CD14-positive monocyte (primary cell): ENCODE measurements at regions not wholly inside any gene's neighbourhood (a gene's known extent, or its start where the extent isn't known, plus 50 kb on each side); places are given as distances from the start of the nearest gene placed in this dataset.

Source experiments
- DNase-seq, 3 donors: peaks; one replicate each; pipeline ENCODE4 v3.0.0-alpha.2; 2011 to 2022
- H2AFZ ChIP-seq: 2 replicates; pipeline ENCODE4 v1.6.0; 2012; ENCODE audit warnings: mild to moderate bottlenecking, low read depth, low read length, inconsistent platforms; ENCODE audit not compliant: insufficient read depth, poor library complexity, severe bottlenecking
- H3K27ac ChIP-seq, 2 donors: 1 replicate in 1 of 2; 2 replicates in 1 of 2; pipeline ENCODE4 v1.5.1; 2012 to 2013; ENCODE audit warnings: low read length in 2 of 2, control low read depth in 1 of 2, inconsistent platforms in 1 of 2, low read depth in 1 of 2, mild to moderate bottlenecking in 1 of 2
- H3K27me3 ChIP-seq, 2 donors: one replicate each; pipeline versions ENCODE4 v1.6.0 to v1.6.1; 2011 to 2013; ENCODE audit warnings: low read length in 2 of 2; ENCODE audit not compliant: control insufficient read depth in 2 of 2, insufficient read depth in 2 of 2
- H3K36me3 ChIP-seq, 2 donors: replicated peaks in 1 of 2; 1 replicate in 1 of 2; 2 replicates in 1 of 2; pipeline versions ENCODE4 v1.5.1 to v1.6.1; 2012 to 2013; ENCODE audit warnings: low read length in 2 of 2, control low read depth in 1 of 2, inconsistent platforms in 1 of 2, mild to moderate bottlenecking in 1 of 2; ENCODE audit not compliant: insufficient read depth in 2 of 2, control insufficient read depth in 1 of 2
- H3K4me1 ChIP-seq, 2 donors: 1 replicate in 1 of 2; 2 replicates in 1 of 2; pipeline versions ENCODE4 v1.5.1 to v1.6.1; 2012 to 2013; ENCODE audit warnings: low read length in 2 of 2, control low read depth in 1 of 2, inconsistent platforms in 1 of 2, mild to moderate bottlenecking in 1 of 2, moderate library complexity in 1 of 2; ENCODE audit not compliant: insufficient read depth in 2 of 2, control insufficient read depth in 1 of 2
- H3K4me2 ChIP-seq: replicated peaks from 2 replicates; pipeline ENCODE3; 2012; ENCODE audit warnings: low read length, moderate library complexity, mild to moderate bottlenecking; ENCODE audit not compliant: poor library complexity, severe bottlenecking; ENCODE audit errors: extremely low read depth
- H3K4me3 ChIP-seq, 3 experiments: fragments of 200-600 bp in 1 of 3; sonication (generic) in 1 of 3; replicated peaks in 1 of 3; 1 replicate in 2 of 3; 2 replicates in 1 of 3; pipeline ENCODE4 v1.5.1; 2011 to 2013; ENCODE audit warnings: low read length in 3 of 3, mild to moderate bottlenecking in 3 of 3, control low read depth in 2 of 3, low read depth in 2 of 3, inconsistent platforms in 1 of 3, moderate library complexity in 1 of 3
- H3K79me2 ChIP-seq: 2 replicates; pipeline ENCODE4 v1.6.0; 2012; ENCODE audit warnings: mild to moderate bottlenecking, control low read depth, inconsistent platforms, low read length, moderate library complexity; ENCODE audit not compliant: insufficient read depth
- H3K9ac ChIP-seq: 2 replicates; pipeline ENCODE4 v1.6.0; 2017; ENCODE audit warnings: low read length, mild to moderate bottlenecking; ENCODE audit not compliant: insufficient read depth, poor library complexity, severe bottlenecking
- H3K9me3 ChIP-seq, 2 donors: replicated peaks in 1 of 2; 1 replicate in 1 of 2; 2 replicates in 1 of 2; pipeline versions ENCODE4 v1.5.1 to v1.6.1; 2012 to 2013; ENCODE audit warnings: low read length in 2 of 2, control low read depth in 1 of 2; ENCODE audit not compliant: control insufficient read depth in 1 of 2, insufficient read depth in 1 of 2
- H4K20me1 ChIP-seq: 2 replicates; pipeline ENCODE4 v1.6.0; 2012; ENCODE audit warnings: mild to moderate bottlenecking, low read length, control low read depth, moderate library complexity; ENCODE audit not compliant: insufficient read depth
- H3K27ac Mint-ChIP-seq, 7 donors: one replicate each; pipeline ENCODE4 v1.8.0; 2020; ENCODE audit warnings: mild to moderate bottlenecking in 7 of 7, mixed read lengths in 7 of 7, moderate library complexity in 6 of 7, inconsistent platforms in 2 of 7
- H3K27me3 Mint-ChIP-seq, 3 donors: one replicate each; pipeline ENCODE4 v1.8.0; 2021 to 2022; ENCODE audit warnings: low read depth in 3 of 3, mild to moderate bottlenecking in 3 of 3, mixed read lengths in 3 of 3, moderate library complexity in 3 of 3, inconsistent platforms in 1 of 3
- H3K36me3 Mint-ChIP-seq, 2 donors: one replicate each; pipeline ENCODE4 v1.8.0; 2020; ENCODE audit warnings: mixed read lengths in 2 of 2, inconsistent platforms in 1 of 2, mild to moderate bottlenecking in 1 of 2
- H3K4me1 Mint-ChIP-seq: one replicate; pipeline ENCODE4 v1.8.0; 2020; ENCODE audit warnings: mild to moderate bottlenecking, mixed read lengths
- H3K4me3 Mint-ChIP-seq, 2 donors: one replicate each; pipeline ENCODE4 v1.8.0; 2020; ENCODE audit warnings: mild to moderate bottlenecking in 2 of 2, mixed read lengths in 2 of 2, moderate library complexity in 1 of 2
- H3K9me3 Mint-ChIP-seq, 7 donors: one replicate each; pipeline ENCODE4 v1.8.0; 2020 to 2022; ENCODE audit warnings: mixed read lengths in 7 of 7, mild to moderate bottlenecking in 6 of 7, moderate library complexity in 6 of 7, inconsistent platforms in 2 of 7
- CTCF ChIP-seq: fragments of 200-600 bp; IDR thresholded peaks from one replicate; pipeline ENCODE4 v1.8.0; 2022; ENCODE audit warnings: antibody characterized with exemption, mild to moderate bottlenecking
- WGBS: methylation state at CpG from one replicate; pipeline ENCODE4 v1.1.5; 2013; ENCODE audit warnings: missing lambda C conversion rate; ENCODE audit not compliant: insufficient coverage; 5-methylcytosine and 5-hydroxymethylcytosine counted together
- intact Hi-C, 2 donors: fragments of 100-400 bp; cut with micrococcal nuclease; formaldehyde crosslinking; loops; one replicate each; pipeline versions ENCODE4 v1.15.0 to v1.15.1; 2023

- H3K4me1 Mint-ChIP-seq: peaks cover 25% of the 10 kb centered on the region
- Histone ChIP-seq H3K36me3 (no peaks in the 10 kb centered on the region), H3K79me2 (no peaks in the 10 kb centered on the region), H3K4me3 (no peak overlapping the region), H3K27ac (no peak overlapping the region), H3K4me1 (peaks cover 2 to 4% of the 10 kb centered on the region in 2 donors), H2AFZ (peak overlapping the region; percentile 14), H4K20me1 (no peaks in the 10 kb centered on the region), H3K9ac (no peak overlapping the region), H3K4me2 (no peak overlapping the region), H3K27me3 (no peaks in the 10 kb centered on the region), H3K9me3 (peaks cover 0 to 3% of the 10 kb centered on the region in 2 donors)
- TF ChIP-seq CTCF: no peak
- intact Hi-C loops: loop anchor here in 1 of 2 donors (5.0 to 10.0 kb wide), 2 partner anchors 462 to 619 kb away; no protein-coding TSS in a partner anchor
- no peak overlapping the region for H3K4me3 Mint-ChIP-seq
- H3K36me3 Mint-ChIP-seq: no peaks in the 10 kb centered on the region
- H3K9me3 Mint-ChIP-seq: peaks cover 0 to 3% (median 0%) of the 10 kb centered on the region in 7 donors
- peaks cover 0 to 3% (median 2%) of the 10 kb centered on the region in 3 donors for H3K27me3 Mint-ChIP-seq
- H3K27ac Mint-ChIP-seq: peak overlapping the region in 1 of 7 donors; percentile 31
- DNase-seq: no peak
These were observed 174.2 kb upstream of the FAM20A start for GRCh38 chr17:68775318-68775717.

- 30% methylated on average over 3 of the region's 8 CpGs for WGBS
- peaks cover 0 to 2% of the 10 kb centered on the region in 2 donors for H3K4me1 ChIP-seq
- peak overlapping the region; percentile 3 to 64 (median 57) for H3K4me3 ChIP-seq
- DNase-seq: peak; percentile 47 to 61 (median 57)
- peaks cover 0 to 3% (median 0%) of the 10 kb centered on the region in 7 donors for H3K9me3 Mint-ChIP-seq
- H3K27me3 ChIP-seq: no peaks in the 10 kb centered on the region
- TF ChIP-seq CTCF: peak; percentile 80
- H3K4me1 Mint-ChIP-seq: peaks cover 14% of the 10 kb centered on the region
- peak overlapping the region in 5 of 7 donors; percentile 8 to 74 (median 48) for H3K27ac Mint-ChIP-seq
- H3K27me3 Mint-ChIP-seq: peaks cover 1 to 6% (median 3%) of the 10 kb centered on the region in 3 donors
- no peaks in the 10 kb centered on the region for H3K79me2 ChIP-seq
- no peaks in the 10 kb centered on the region for H4K20me1 ChIP-seq
- H3K9ac ChIP-seq: peak overlapping the region; percentile 2
- H3K36me3 ChIP-seq: no peaks in the 10 kb centered on the region
- intact Hi-C loops: loop anchor here in 1 of 2 donors (10.0 kb wide), 1 partner anchor 623 kb away; no protein-coding TSS in a partner anchor
- H3K4me3 Mint-ChIP-seq: peak overlapping the region; percentile 73 to 86
- H2AFZ ChIP-seq: peak overlapping the region; percentile 70
- peak overlapping the region; percentile 67 for H3K4me2 ChIP-seq
- peaks cover 0 to 3% of the 10 kb centered on the region in 2 donors for H3K9me3 ChIP-seq
- H3K36me3 Mint-ChIP-seq: no peaks in the 10 kb centered on the region
- H3K27ac ChIP-seq: no peak overlapping the region
These were observed 170.8 kb upstream of the FAM20A start for GRCh38 chr17:68771867-68772515.
